H1 (cell line): ENCODE measurements at regions not wholly inside any gene's neighbourhood (a gene's known extent, or its start where the extent isn't known, plus 50 kb on each side); places are given as distances from the start of the nearest gene placed in this dataset.

Experiments used
- POLR2AphosphoS5 ChIP-seq: IDR thresholded peaks from 2 replicates; pipeline ENCODE4 v1.6.1; 2011; ENCODE audit warnings: low read depth, low read length
- SRF ChIP-seq: IDR thresholded peaks from 2 replicates; pipeline ENCODE4 v1.6.1; 2011; ENCODE audit warnings: mild to moderate bottlenecking, low read depth, low read length, moderate library complexity
- TF ChIP-seq, protein P1 (sequence below), 3 experiments: IDR thresholded peaks; 1 replicate in 2 of 3; 2 replicates in 1 of 3; pipeline versions ENCODE4 v1.5.1 to v1.6.1; 2011; ENCODE audit warnings: low read length in 3 of 3, mild to moderate bottlenecking in 3 of 3, inconsistent platforms in 2 of 3, low read depth in 1 of 3, moderate library complexity in 1 of 3; ENCODE audit not compliant: insufficient read depth in 1 of 3; ENCODE audit errors: control extremely low read depth in 1 of 3

DNA sequence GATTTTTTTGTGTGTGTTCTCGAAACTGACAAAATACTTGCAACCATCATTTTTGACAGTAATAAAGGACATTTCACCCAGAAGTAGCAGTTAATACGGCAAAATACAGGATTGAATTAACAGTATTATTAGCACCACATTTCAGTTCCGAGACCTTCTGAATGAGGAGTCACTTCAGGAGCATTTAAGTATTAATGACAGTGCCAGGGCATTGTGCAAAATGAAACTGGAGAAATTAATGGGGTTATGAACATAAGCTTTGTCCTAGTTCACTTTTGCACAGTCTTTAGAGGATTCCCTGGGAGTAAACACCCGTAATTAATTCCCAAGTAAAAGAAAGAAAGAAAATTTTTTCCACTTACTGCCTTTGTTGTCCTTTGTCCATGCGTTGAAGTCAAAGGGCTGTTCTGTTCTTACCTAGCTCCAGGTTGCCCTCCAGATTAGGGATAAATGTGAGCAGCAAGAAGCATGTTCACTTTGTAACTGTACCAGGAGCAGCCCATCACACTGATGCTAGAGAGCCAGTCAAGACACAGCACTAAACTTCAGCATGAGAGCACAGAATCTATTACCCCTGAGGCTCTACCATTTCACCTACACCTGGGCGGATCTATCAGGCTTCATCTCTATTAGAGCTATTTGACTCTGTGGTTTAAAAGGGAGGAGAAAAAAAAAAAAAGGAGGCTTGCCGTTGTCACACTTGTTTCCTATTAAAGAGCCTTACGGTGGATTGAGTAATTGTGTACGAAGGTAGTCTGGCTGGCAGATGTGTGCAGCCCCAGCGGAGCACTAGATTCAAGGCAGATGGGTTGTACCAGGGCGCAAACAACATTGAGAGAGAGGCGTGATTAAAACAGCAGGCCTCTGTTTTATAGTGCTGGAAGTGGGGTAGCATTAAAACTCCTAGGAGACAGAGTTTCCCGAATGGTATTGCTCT, 297.8 kb upstream of the SEMA3A start:
- TF ChIP-seq, protein P1, sequence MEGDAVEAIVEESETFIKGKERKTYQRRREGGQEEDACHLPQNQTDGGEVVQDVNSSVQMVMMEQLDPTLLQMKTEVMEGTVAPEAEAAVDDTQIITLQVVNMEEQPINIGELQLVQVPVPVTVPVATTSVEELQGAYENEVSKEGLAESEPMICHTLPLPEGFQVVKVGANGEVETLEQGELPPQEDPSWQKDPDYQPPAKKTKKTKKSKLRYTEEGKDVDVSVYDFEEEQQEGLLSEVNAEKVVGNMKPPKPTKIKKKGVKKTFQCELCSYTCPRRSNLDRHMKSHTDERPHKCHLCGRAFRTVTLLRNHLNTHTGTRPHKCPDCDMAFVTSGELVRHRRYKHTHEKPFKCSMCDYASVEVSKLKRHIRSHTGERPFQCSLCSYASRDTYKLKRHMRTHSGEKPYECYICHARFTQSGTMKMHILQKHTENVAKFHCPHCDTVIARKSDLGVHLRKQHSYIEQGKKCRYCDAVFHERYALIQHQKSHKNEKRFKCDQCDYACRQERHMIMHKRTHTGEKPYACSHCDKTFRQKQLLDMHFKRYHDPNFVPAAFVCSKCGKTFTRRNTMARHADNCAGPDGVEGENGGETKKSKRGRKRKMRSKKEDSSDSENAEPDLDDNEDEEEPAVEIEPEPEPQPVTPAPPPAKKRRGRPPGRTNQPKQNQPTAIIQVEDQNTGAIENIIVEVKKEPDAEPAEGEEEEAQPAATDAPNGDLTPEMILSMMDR (IDR thresholded peaks at IDR 0.05; ENCODE audit: control extremely low read depth in 1 of 3, insufficient read depth in 1 of 3, low read depth in 1 of 3, low read length in 3 of 3): no peak
- TF ChIP-seq POLR2AphosphoS5: no peak
- no peak for TF ChIP-seq SRF
